ENCODE measurements at regions not wholly inside any gene's neighbourhood (a gene's known extent, or its start where the extent isn't known, plus 50 kb on each side); places are given as distances from the start of the nearest gene placed in this dataset.

DNA sequence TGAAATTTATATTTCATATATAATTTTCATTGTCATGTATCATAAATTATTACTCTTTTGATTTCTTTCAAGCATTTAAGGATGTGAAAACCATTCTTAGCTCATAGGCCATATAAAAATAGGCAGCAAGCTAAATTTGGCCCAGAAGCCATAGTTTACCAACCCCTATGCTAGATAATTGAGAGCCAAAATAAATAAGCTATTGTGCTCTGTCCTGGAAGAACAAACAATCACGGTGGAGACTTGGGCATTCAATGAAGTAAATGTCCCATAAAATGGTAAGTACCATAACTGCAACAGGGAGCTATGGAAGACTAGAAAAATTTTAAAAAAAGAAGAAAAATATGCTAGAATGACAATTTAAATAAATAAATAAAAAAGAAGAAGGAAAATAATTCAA, 60.9 kb upstream of the PACRGL start:
- no peak for TF ChIP-seq CTCF (IDR thresholded peaks at IDR 0.05; ENCODE audit: extremely low read depth in 1 of 2, insufficient read depth in 1 of 2, low read depth in 1 of 2, low read length in 2 of 2)
- no peak for TF ChIP-seq FOS (IDR thresholded peaks at IDR 0.05; ENCODE audit: borderline replicate concordance, insufficient read depth, low read length)

Data from endothelial cell of umbilical vein (primary cell).